GM10266 (cell line): ENCODE measurements at regions not wholly inside any gene's neighbourhood (a gene's known extent, or its start where the extent isn't known, plus 50 kb on each side); places are given as distances from the start of the nearest gene placed in this dataset.

Experiments
- DNase-seq: peaks from one replicate; pipeline ENCODE4 v3.0.0; 2012; ENCODE audit errors: extremely low spot score
- TF ChIP-seq, protein P1 (sequence below): IDR thresholded peaks from 2 replicates; pipeline ENCODE4 v1.5.1; 2012; ENCODE audit warnings: mild to moderate bottlenecking, low read depth; ENCODE audit not compliant: control insufficient read depth, insufficient read depth; ENCODE audit errors: missing control alignments

DNA sequence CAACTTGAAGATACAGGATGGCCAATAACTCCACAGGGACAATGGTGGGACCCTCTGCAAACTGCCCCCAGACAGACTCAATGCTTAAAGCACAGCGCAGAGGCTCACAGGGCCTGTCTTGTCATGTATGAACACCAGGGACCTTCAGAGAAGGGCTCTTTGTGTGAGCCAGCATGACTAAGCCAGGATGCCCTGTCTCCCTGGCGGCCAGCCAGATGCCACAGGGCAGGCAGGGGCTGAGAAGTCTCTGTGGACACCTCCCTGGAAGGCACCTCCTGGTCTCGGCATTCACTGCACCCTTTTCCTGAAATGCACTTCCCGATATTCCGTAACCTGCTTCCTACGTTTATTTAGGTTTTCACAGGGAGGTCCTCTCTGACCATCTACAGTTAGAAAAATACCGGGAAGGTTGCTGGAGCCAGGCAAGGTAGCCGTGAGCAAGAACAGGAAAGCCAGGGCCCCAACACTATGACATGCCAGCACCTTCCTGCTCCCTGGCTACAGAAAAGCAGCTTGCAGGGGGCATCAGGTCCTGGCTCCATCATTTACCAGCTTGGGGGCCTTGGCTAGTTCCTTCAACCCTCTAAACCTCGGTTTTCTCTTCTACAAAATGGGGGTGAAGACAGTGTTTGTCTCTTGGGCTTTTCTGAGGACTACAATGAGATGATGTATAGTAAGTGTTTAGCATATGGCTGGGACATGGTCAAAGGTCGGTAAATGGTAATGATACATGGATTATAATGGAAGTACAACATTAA is 65.0 kb downstream of the PITPNM2 start:
- DNase-seq = no peak
- TF ChIP-seq, protein P1, sequence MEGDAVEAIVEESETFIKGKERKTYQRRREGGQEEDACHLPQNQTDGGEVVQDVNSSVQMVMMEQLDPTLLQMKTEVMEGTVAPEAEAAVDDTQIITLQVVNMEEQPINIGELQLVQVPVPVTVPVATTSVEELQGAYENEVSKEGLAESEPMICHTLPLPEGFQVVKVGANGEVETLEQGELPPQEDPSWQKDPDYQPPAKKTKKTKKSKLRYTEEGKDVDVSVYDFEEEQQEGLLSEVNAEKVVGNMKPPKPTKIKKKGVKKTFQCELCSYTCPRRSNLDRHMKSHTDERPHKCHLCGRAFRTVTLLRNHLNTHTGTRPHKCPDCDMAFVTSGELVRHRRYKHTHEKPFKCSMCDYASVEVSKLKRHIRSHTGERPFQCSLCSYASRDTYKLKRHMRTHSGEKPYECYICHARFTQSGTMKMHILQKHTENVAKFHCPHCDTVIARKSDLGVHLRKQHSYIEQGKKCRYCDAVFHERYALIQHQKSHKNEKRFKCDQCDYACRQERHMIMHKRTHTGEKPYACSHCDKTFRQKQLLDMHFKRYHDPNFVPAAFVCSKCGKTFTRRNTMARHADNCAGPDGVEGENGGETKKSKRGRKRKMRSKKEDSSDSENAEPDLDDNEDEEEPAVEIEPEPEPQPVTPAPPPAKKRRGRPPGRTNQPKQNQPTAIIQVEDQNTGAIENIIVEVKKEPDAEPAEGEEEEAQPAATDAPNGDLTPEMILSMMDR = no peak

DNA sequence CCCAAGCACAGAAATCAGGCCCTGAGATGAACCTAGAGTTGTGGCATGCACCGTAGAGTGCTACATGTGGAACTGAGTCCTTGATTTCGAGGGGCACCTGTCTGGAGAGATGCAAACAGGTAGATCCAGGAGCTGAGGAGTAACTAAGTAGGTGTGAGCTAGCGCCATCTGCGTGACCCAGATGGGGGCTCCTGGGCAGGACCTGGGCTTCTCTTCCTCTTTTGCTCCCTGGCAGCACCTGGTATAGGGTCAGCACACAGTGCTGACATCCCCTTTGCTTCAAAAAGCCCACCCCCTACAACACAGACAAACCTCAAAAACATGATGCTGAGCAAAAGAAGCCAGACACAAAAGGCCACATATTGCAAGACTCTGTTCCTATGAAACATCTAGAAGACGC is 65.8 kb downstream of the PITPNM2 start:
- TF ChIP-seq, protein P1 = no peak
- no peak for DNase-seq

DNA sequence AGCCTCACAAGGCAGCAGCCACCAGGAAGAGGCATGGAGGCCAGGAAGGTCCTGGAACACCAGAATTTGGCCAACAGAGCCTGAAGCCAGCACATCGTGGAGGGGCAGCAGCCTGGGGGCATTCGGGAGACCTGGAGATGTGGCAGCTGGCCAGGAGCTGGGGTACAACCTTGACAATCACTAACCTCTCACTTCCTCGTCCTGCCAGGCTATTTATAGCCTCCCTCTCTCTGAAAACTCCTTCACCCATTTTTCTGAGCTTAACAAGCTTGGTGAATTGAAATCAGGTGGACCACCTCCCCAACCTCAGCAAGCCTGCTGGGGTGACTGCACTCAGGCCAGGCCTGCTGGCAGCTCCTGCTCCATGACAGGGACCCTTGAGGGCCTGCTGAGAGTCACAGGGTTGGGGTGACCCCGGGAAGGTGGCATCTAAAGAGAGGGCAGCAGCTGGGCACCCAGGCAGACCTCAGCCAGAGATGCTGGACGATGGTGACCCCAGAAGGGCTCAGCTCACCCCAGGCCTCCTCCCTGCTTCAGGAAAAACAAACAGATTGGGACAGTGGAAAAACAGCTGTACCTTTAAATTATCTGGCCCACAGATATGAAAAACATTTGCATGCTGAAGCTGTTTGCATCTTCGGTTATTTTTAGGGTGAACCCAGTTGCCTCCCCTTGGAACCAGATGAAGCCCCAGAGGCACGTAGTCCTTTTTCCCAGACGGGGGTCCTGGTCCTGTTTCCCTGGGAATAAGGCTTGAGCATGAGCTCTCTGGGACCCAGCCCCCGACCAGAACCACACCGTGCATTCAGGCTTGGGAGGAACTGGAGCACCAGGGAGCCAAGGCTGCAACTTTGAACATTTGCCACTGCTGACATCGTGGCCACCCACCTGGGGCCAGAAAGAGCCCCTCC is 67.0 kb downstream of the PITPNM2 start:
- TF ChIP-seq, protein P1 = no peak
- peak; percentile 35 for DNase-seq

DNA sequence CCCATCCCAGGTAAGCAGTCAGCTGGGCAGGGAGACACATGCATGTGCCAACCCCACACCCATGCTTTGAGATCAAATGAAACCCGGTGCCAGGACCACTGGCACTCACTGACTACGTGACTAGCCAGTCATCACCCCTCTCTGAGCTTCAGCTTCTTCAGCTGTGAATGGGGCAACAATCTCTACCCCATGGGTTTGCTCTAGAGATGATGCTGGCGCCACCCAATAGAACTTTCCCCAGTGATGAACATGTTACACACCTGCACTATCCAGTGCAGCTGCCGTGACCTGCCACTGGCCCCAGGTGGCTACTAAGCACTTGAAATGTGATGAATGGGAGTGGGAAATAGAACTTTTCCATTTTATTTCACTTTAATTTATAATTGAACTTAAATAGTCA is 70.3 kb downstream of the PITPNM2 start:
- DNase-seq = no peak
- TF ChIP-seq, protein P1 = no peak

DNA sequence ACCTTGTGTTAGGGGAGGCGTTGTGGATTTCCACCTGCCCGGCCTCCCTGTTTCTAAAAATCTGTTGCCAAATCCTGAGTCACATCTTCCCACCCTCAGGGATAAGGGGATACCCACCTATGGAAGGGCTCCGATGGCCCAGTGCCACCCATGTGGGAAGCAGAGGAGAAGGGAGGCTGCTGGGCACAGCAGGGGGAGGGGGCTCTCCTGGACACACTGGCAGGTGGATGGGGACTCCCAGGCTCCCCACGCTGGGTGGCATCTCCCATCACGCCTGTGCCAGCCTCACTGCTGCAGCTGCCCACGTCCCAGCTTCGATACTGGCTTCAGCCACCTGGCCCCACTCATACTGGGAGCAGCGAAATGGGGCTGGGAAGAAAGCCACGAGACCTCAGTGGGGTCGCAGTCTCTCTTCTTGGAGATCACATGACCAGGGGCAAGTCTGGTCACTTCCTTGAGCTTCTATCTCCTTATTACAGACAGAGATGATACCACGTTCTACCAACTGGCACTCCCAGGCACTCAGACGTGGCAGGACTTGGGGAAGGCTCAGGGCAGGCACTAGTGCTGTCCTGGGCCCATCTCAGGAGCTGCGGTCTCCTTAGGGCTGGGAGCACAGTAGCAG is 72.2 kb downstream of the PITPNM2 start:
- no peak for DNase-seq
- TF ChIP-seq, protein P1 = no peak

DNA sequence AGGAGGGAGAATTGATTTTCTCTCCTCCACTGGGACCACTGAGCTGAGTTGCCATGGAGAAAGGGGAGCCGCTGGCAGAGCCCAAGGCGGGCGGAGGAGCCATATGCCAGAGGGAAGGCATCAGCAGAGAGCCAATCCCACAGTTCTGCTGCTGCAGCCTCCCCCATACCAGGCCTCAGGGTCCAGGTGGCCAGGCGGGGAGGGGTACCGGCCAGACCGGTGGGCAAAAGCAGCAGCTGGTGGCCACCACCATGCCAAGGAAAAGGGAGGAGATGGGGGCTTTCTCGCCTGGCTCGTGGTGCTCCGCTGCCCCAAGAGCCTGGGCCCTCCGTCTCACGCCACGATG is 72.8 kb downstream of the PITPNM2 start:
- no peak for DNase-seq
- TF ChIP-seq, protein P1 = no peak
